ENCODE measurements at regions not wholly inside any gene's neighbourhood (a gene's known extent, or its start where the extent isn't known, plus 50 kb on each side); places are given as distances from the start of the nearest gene placed in this dataset.

- H3K4me1 Mint-ChIP-seq (ENCODE audit: unreplicated experiment) = no peaks in the 10 kb centered on the region
- peaks cover 10% of the 10 kb centered on the region for H3K9me3 Mint-ChIP-seq (ENCODE audit: unreplicated experiment)
- TF ChIP-seq CTCF (IDR thresholded peaks at IDR 0.05; ENCODE audit: unreplicated experiment) = no peak
- no peak overlapping the region for H3K27ac Mint-ChIP-seq (ENCODE audit: unreplicated experiment)
- H3K36me3 Mint-ChIP-seq (ENCODE audit: low read depth, unreplicated experiment) = peaks cover 15% of the 10 kb centered on the region
- H3K4me3 Mint-ChIP-seq (ENCODE audit: unreplicated experiment) = no peak overlapping the region
- no peak for DNase-seq (ENCODE audit: low spot score)
- peaks cover 5% of the 10 kb centered on the region for H3K27me3 Mint-ChIP-seq (ENCODE audit: unreplicated experiment)
These were observed 117.6 kb upstream of the SOX1 start for GRCh38 chr13:111949311-111949710.

- no peak for TF ChIP-seq CTCF (IDR thresholded peaks at IDR 0.05; ENCODE audit: unreplicated experiment)
- peaks cover 5% of the 10 kb centered on the region for H3K27me3 Mint-ChIP-seq (ENCODE audit: unreplicated experiment)
- H3K9me3 Mint-ChIP-seq (ENCODE audit: unreplicated experiment) = peaks cover 10% of the 10 kb centered on the region
- H3K27ac Mint-ChIP-seq (ENCODE audit: unreplicated experiment) = no peak overlapping the region
- no peak overlapping the region for H3K4me3 Mint-ChIP-seq (ENCODE audit: unreplicated experiment)
- no peak for DNase-seq (ENCODE audit: low spot score)
- H3K36me3 Mint-ChIP-seq (ENCODE audit: low read depth, unreplicated experiment) = peaks cover 15% of the 10 kb centered on the region
- H3K4me1 Mint-ChIP-seq (ENCODE audit: unreplicated experiment) = no peaks in the 10 kb centered on the region
These were observed 116.3 kb upstream of the SOX1 start for GRCh38 chr13:111950697-111951096.

- no peak for DNase-seq (ENCODE audit: low spot score)
- TF ChIP-seq CTCF (IDR thresholded peaks at IDR 0.05; ENCODE audit: unreplicated experiment) = no peak
- peaks cover 10% of the 10 kb centered on the region for H3K9me3 Mint-ChIP-seq (ENCODE audit: unreplicated experiment)
- no peak overlapping the region for H3K27ac Mint-ChIP-seq (ENCODE audit: unreplicated experiment)
- no peaks in the 10 kb centered on the region for H3K4me1 Mint-ChIP-seq (ENCODE audit: unreplicated experiment)
- H3K36me3 Mint-ChIP-seq (ENCODE audit: low read depth, unreplicated experiment) = peaks cover 15% of the 10 kb centered on the region
- H3K27me3 Mint-ChIP-seq (ENCODE audit: unreplicated experiment) = peaks cover 4% of the 10 kb centered on the region
- no peak overlapping the region for H3K4me3 Mint-ChIP-seq (ENCODE audit: unreplicated experiment)
These were observed 114.9 kb upstream of the SOX1 start for GRCh38 chr13:111952032-111952431.

- Mint-ChIP-seq H3K4me1 (ENCODE audit: unreplicated experiment) (no peaks in the 10 kb centered on the region), H3K27me3 (ENCODE audit: unreplicated experiment) (peaks cover 4% of the 10 kb centered on the region), H3K4me3 (ENCODE audit: unreplicated experiment) (no peak overlapping the region), H3K9me3 (ENCODE audit: unreplicated experiment) (peaks cover 10% of the 10 kb centered on the region), H3K36me3 (ENCODE audit: low read depth, unreplicated experiment) (peaks cover 15% of the 10 kb centered on the region), H3K27ac (ENCODE audit: unreplicated experiment) (no peak overlapping the region)
- DNase-seq (ENCODE audit: low spot score) = no peak
- TF ChIP-seq CTCF (IDR thresholded peaks at IDR 0.05; ENCODE audit: unreplicated experiment) = no peak
These were observed 114.1 kb upstream of the SOX1 start for GRCh38 chr13:111952814-111953213.

GRCh38 chr13:111953546-111954178 is 113.3 kb upstream of the SOX1 start:
- Mint-ChIP-seq H3K4me3 (ENCODE audit: unreplicated experiment) (no peak overlapping the region), H3K9me3 (ENCODE audit: unreplicated experiment) (peaks cover 10% of the 10 kb centered on the region), H3K36me3 (ENCODE audit: low read depth, unreplicated experiment) (peaks cover 15% of the 10 kb centered on the region), H3K27me3 (ENCODE audit: unreplicated experiment) (peaks cover 4% of the 10 kb centered on the region), H3K4me1 (ENCODE audit: unreplicated experiment) (no peaks in the 10 kb centered on the region), H3K27ac (ENCODE audit: unreplicated experiment) (no peak overlapping the region)
- TF ChIP-seq CTCF (IDR thresholded peaks at IDR 0.05; ENCODE audit: unreplicated experiment) = no peak
- DNase-seq (ENCODE audit: low spot score) = no peak

Data from endothelial cell (in vitro differentiated cells).